ENCODE measurements at regions not wholly inside any gene's neighbourhood (a gene's known extent, or its start where the extent isn't known, plus 50 kb on each side); places are given as distances from the start of the nearest gene placed in this dataset.

DNA sequence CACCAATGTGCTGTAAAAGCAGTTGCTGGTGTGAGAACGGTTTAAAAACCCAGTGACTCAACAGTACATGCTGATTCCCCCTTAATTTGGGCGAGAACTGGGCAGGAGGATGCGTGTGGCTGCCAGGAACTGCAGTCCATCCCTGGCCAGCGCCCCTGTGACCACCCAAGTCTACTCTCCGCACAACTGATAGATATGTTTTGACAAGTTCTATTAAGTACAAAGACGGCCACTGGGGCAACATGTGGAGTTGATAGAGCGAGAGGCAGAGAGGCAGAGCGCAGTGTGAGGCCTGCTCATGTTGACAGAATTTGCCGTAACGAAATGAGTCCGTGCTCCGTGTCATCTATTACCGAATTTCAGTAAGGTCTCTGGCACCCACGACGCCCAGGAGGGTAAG, 855.0 kb downstream of the BCL11B start:
- DNase-seq: no peak
- H3K79me2 ChIP-seq (ENCODE audit: control insufficient read depth, insufficient read depth, low read length, poor library complexity): no peaks in the 10 kb centered on the region
- no CpG with 5 or more reads among the region's 15 CpGs for WGBS (ENCODE audit: extremely low coverage, insufficient coverage, insufficient read length)

DNA sequence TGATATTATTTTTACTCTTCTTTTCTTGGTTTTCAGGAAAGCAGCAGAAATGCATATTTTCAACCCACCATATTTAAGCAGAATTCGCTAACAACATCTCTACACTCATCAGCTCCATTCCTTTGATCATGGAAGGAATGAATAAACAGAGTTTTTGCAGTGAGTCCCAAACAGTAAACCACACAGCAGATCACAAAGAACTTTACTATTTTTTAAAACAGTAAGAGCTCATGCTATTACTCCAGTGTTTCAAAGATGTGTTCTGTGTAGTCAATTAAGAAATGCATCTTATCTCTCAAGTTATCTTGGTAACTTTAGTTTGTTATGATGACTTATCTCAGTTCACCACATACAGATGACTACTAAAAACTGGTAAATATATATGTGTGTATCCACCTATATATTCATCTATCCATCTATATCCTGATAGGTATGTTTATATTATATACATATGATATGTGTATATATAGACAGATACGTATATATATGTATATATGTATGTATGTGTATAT, 843.5 kb downstream of the BCL11B start:
- Histone ChIP-seq H3K4ac (ENCODE audit: low read depth, low read length) (no peak overlapping the region), H3K4me1 (ENCODE audit: control insufficient read depth in 1 of 2, insufficient read depth in 2 of 2, low read length in 2 of 2) (no peaks in the 10 kb centered on the region), H3K9ac (ENCODE audit: low read length) (no peak overlapping the region), H3K9me3 (ENCODE audit: insufficient read depth, low read depth, low read length) (no peaks in the 10 kb centered on the region), H4K91ac (ENCODE audit: low read depth, low read length) (no peak overlapping the region), H3K23ac (ENCODE audit: low read length) (no peak overlapping the region), H2BK120ac (ENCODE audit: insufficient read depth, low read length, poor library complexity) (no peak overlapping the region), H3K4me3 (ENCODE audit: low read depth, low read length) (no peak overlapping the region), H3K4me2 (ENCODE audit: low read length) (no peak overlapping the region), H4K8ac (ENCODE audit: low read depth, low read length) (no peak overlapping the region), H3K18ac (ENCODE audit: low read length) (no peak overlapping the region), H3K27ac (ENCODE audit: low read depth, low read length) (no peak overlapping the region), H2AK5ac (ENCODE audit: low read length) (no peak overlapping the region), H2BK5ac (ENCODE audit: low read depth, low read length, poor library complexity) (no peak overlapping the region), H4K12ac (ENCODE audit: low read depth, low read length) (no peak overlapping the region), H3K79me2 (ENCODE audit: control insufficient read depth, insufficient read depth, low read length, poor library complexity) (no peaks in the 10 kb centered on the region), H3K79me1 (ENCODE audit: low read length) (no peaks in the 10 kb centered on the region), H2BK12ac (ENCODE audit: low read length) (no peak overlapping the region), H2AFZ (ENCODE audit: insufficient read depth, low read length, poor library complexity) (no peak overlapping the region), H3K14ac (ENCODE audit: low read length) (no peak overlapping the region), H3K27me3 (ENCODE audit: insufficient read depth, low read length) (no peaks in the 10 kb centered on the region), H3K36me3 (ENCODE audit: control insufficient read depth in 1 of 2, insufficient read depth in 2 of 2, low read length in 2 of 2) (no peaks in the 10 kb centered on the region)
- no CpG with 5 or more reads among the region's 2 CpGs for WGBS (ENCODE audit: extremely low coverage, insufficient coverage, insufficient read length)
- DNase-seq: no peak

More for the DNA sequence above, 855.0 kb downstream of the BCL11B start:
- Histone ChIP-seq H4K91ac (ENCODE audit: low read depth, low read length) (no peak overlapping the region), H2AK5ac (ENCODE audit: low read length) (no peak overlapping the region), H3K79me1 (ENCODE audit: low read length) (no peaks in the 10 kb centered on the region), H4K12ac (ENCODE audit: low read depth, low read length) (no peak overlapping the region), H3K14ac (ENCODE audit: low read length) (no peak overlapping the region), H3K4ac (ENCODE audit: low read depth, low read length) (no peak overlapping the region), H2BK5ac (ENCODE audit: low read depth, low read length, poor library complexity) (no peak overlapping the region), H3K27me3 (ENCODE audit: insufficient read depth, low read length) (no peaks in the 10 kb centered on the region), H2BK12ac (ENCODE audit: low read length) (no peak overlapping the region), H3K36me3 (ENCODE audit: control insufficient read depth in 1 of 2, insufficient read depth in 2 of 2, low read length in 2 of 2) (no peaks in the 10 kb centered on the region), H3K9ac (ENCODE audit: low read length) (no peak overlapping the region), H2BK120ac (ENCODE audit: insufficient read depth, low read length, poor library complexity) (no peak overlapping the region), H3K18ac (ENCODE audit: low read length) (no peak overlapping the region), H2AFZ (ENCODE audit: insufficient read depth, low read length, poor library complexity) (no peak overlapping the region), H3K23ac (ENCODE audit: low read length) (no peak overlapping the region), H4K8ac (ENCODE audit: low read depth, low read length) (no peak overlapping the region), H3K4me2 (ENCODE audit: low read length) (no peak overlapping the region), H3K27ac (ENCODE audit: low read depth, low read length) (no peak overlapping the region), H3K9me3 (ENCODE audit: insufficient read depth, low read depth, low read length) (no peaks in the 10 kb centered on the region), H3K4me1 (ENCODE audit: control insufficient read depth in 1 of 2, insufficient read depth in 2 of 2, low read length in 2 of 2) (no peaks in the 10 kb centered on the region), H3K4me3 (ENCODE audit: low read depth, low read length) (no peak overlapping the region)

DNA sequence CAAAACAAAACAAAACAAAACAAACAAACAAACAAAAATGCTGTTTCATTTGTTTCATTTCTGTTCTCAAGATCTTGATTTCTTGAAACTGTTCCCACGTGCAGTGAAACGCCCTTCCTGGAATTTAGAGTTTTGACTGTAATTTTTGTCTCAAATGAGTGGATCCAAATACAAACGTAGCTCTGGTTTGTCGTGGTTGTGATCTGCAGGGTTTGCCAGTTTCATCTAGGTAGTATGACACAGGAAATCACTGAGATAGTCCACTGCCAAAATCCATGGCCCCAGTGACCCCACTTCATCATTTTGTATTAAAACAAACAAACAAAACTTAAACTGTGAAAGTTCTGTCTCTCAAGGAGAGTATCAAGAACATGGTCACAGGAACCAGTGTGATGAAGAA, 838.6 kb downstream of the BCL11B start:
- H4K8ac ChIP-seq (ENCODE audit: low read depth, low read length): no peak overlapping the region
- H3K79me2 ChIP-seq (ENCODE audit: control insufficient read depth, insufficient read depth, low read length, poor library complexity): no peaks in the 10 kb centered on the region
- H2BK120ac ChIP-seq (ENCODE audit: insufficient read depth, low read length, poor library complexity): no peak overlapping the region
- no peaks in the 10 kb centered on the region for H3K27me3 ChIP-seq (ENCODE audit: insufficient read depth, low read length)
- H3K14ac ChIP-seq (ENCODE audit: low read length): no peak overlapping the region
- H3K9me3 ChIP-seq (ENCODE audit: insufficient read depth, low read depth, low read length): no peaks in the 10 kb centered on the region
- no peak overlapping the region for H4K91ac ChIP-seq (ENCODE audit: low read depth, low read length)
- DNase-seq: no peak
- no peaks in the 10 kb centered on the region for H3K36me3 ChIP-seq (ENCODE audit: control insufficient read depth in 1 of 2, insufficient read depth in 2 of 2, low read length in 2 of 2)
- no peaks in the 10 kb centered on the region for H3K4me1 ChIP-seq (ENCODE audit: control insufficient read depth in 1 of 2, insufficient read depth in 2 of 2, low read length in 2 of 2)
- no peak overlapping the region for H3K4me2 ChIP-seq (ENCODE audit: low read length)
- no CpG with 5 or more reads among the region's 4 CpGs for WGBS (ENCODE audit: extremely low coverage, insufficient coverage, insufficient read length)
- no peak overlapping the region for H2BK12ac ChIP-seq (ENCODE audit: low read length)
- H3K27ac ChIP-seq (ENCODE audit: low read depth, low read length): no peak overlapping the region
- no peak overlapping the region for H2AK5ac ChIP-seq (ENCODE audit: low read length)
- H3K4me3 ChIP-seq (ENCODE audit: low read depth, low read length): no peak overlapping the region
- H2AFZ ChIP-seq (ENCODE audit: insufficient read depth, low read length, poor library complexity): no peak overlapping the region
- H2BK5ac ChIP-seq (ENCODE audit: low read depth, low read length, poor library complexity): no peak overlapping the region
- no peak overlapping the region for H3K9ac ChIP-seq (ENCODE audit: low read length)
- H3K79me1 ChIP-seq (ENCODE audit: low read length): no peaks in the 10 kb centered on the region
- H3K4ac ChIP-seq (ENCODE audit: low read depth, low read length): no peak overlapping the region
- H3K18ac ChIP-seq (ENCODE audit: low read length): no peak overlapping the region
- H3K23ac ChIP-seq (ENCODE audit: low read length): no peak overlapping the region
- H4K12ac ChIP-seq (ENCODE audit: low read depth, low read length): no peak overlapping the region

DNA sequence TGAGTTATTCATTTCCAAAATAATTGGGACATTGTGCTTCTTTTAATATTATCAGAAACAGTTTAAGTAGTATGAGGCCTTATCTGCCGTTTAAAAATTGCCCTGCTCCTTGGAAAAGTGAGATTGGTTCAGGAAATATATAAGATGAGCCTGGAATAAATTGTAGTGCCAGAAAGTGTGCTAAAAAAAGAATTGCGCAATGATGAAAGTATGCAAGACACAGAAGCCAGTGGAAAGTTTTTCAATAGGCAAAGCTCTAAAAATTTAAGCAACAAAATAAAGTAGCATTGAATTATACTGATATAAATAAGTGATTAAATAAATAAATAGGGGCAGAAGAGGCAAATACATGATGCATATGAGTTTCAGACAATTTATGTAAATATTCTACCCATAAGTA, 834.9 kb downstream of the BCL11B start:
- no peak overlapping the region for H2BK120ac ChIP-seq (ENCODE audit: insufficient read depth, low read length, poor library complexity)
- WGBS (ENCODE audit: extremely low coverage, insufficient coverage, insufficient read length): no CpG with 5 or more reads among the region's 2 CpGs
- no peak overlapping the region for H3K4me3 ChIP-seq (ENCODE audit: low read depth, low read length)
- H2BK12ac ChIP-seq (ENCODE audit: low read length): no peak overlapping the region
- no peak overlapping the region for H3K14ac ChIP-seq (ENCODE audit: low read length)
- H2BK5ac ChIP-seq (ENCODE audit: low read depth, low read length, poor library complexity): no peak overlapping the region
- no peak overlapping the region for H3K18ac ChIP-seq (ENCODE audit: low read length)
- no peak for DNase-seq
- no peak overlapping the region for H3K4me2 ChIP-seq (ENCODE audit: low read length)
- no peak overlapping the region for H4K91ac ChIP-seq (ENCODE audit: low read depth, low read length)
- no peaks in the 10 kb centered on the region for H3K27me3 ChIP-seq (ENCODE audit: insufficient read depth, low read length)
- no peak overlapping the region for H4K12ac ChIP-seq (ENCODE audit: low read depth, low read length)
- no peak overlapping the region for H4K8ac ChIP-seq (ENCODE audit: low read depth, low read length)
- H3K27ac ChIP-seq (ENCODE audit: low read depth, low read length): no peak overlapping the region
- no peak overlapping the region for H2AK5ac ChIP-seq (ENCODE audit: low read length)
- H3K4ac ChIP-seq (ENCODE audit: low read depth, low read length): no peak overlapping the region
- no peaks in the 10 kb centered on the region for H3K79me1 ChIP-seq (ENCODE audit: low read length)
- H3K36me3 ChIP-seq (ENCODE audit: control insufficient read depth in 1 of 2, insufficient read depth in 2 of 2, low read length in 2 of 2): no peaks in the 10 kb centered on the region
- no peak overlapping the region for H2AFZ ChIP-seq (ENCODE audit: insufficient read depth, low read length, poor library complexity)
- H3K79me2 ChIP-seq (ENCODE audit: control insufficient read depth, insufficient read depth, low read length, poor library complexity): no peaks in the 10 kb centered on the region
- no peaks in the 10 kb centered on the region for H3K4me1 ChIP-seq (ENCODE audit: control insufficient read depth in 1 of 2, insufficient read depth in 2 of 2, low read length in 2 of 2)
- no peak overlapping the region for H3K23ac ChIP-seq (ENCODE audit: low read length)
- H3K9ac ChIP-seq (ENCODE audit: low read length): no peak overlapping the region
- no peaks in the 10 kb centered on the region for H3K9me3 ChIP-seq (ENCODE audit: insufficient read depth, low read depth, low read length)
